Cardiac fibroblast (primary cell): ENCODE measurements at regions not wholly inside any gene's neighbourhood (a gene's known extent, or its start where the extent isn't known, plus 50 kb on each side); places are given as distances from the start of the nearest gene placed in this dataset.

Experiments used
- DNase-seq, 2 donors: peaks; one replicate each; pipeline versions ENCODE4 v3.0.0 to v3.0.0-alpha.2; 2010; ENCODE audit warnings: low read depth in 2 of 2
- H3K4me3 ChIP-seq, 2 donors: replicated peaks in 1 of 2; 1 replicate in 1 of 2; 2 replicates in 1 of 2; pipeline ENCODE4 v1.5.1; 2011; ENCODE audit warnings: low read depth in 2 of 2, low read length in 2 of 2, mild to moderate bottlenecking in 2 of 2, moderate library complexity in 1 of 2
- TF ChIP-seq, protein P1 (sequence below): IDR thresholded peaks from one replicate; pipeline ENCODE4 v1.5.1; 2011; ENCODE audit warnings: low read depth, mild to moderate bottlenecking, low read length, inconsistent platforms

DNA sequence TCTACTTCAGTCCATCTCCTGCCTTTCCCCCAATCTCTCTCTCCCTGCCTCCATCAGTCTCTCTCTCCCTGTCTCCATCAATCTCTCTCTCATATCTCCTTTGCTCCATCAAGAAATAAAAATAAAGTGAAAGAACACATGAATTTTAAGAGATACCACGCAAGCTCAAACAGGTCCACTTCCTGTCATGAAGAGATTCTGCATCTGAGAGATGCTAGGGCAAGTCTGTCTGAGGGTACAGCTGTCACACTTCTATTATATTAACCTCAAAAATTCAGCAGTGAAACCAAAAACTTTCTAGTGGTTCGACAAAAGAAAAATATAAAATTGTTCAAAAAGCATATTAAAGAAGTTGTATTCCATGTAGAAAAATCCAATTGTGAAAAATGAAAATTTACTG lies 296.8 kb upstream of the RSPO3 start:
- TF ChIP-seq, protein P1, sequence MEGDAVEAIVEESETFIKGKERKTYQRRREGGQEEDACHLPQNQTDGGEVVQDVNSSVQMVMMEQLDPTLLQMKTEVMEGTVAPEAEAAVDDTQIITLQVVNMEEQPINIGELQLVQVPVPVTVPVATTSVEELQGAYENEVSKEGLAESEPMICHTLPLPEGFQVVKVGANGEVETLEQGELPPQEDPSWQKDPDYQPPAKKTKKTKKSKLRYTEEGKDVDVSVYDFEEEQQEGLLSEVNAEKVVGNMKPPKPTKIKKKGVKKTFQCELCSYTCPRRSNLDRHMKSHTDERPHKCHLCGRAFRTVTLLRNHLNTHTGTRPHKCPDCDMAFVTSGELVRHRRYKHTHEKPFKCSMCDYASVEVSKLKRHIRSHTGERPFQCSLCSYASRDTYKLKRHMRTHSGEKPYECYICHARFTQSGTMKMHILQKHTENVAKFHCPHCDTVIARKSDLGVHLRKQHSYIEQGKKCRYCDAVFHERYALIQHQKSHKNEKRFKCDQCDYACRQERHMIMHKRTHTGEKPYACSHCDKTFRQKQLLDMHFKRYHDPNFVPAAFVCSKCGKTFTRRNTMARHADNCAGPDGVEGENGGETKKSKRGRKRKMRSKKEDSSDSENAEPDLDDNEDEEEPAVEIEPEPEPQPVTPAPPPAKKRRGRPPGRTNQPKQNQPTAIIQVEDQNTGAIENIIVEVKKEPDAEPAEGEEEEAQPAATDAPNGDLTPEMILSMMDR, result no peak
- DNase-seq, result no peak
- no peak overlapping the region for H3K4me3 ChIP-seq

DNA sequence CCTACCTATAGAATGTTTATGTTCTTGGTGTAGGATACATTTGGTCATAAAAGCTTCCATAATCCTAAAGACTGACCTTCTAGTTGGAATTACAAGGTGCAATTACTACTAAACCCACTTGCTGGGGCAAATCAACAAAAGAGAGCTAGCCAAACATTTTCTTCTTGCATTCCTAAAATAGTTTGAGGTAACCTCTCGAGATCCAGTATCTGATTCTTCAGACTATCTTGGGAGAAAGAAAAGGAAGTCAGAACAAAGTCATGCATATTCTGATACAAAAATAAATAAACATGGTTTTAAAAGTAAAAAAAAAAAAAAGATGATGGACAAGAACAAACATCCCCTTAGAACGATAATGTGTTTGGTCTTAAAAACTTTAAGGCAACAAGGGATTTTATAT lies 294.2 kb upstream of the RSPO3 start:
- no peak for DNase-seq
- no peak overlapping the region for H3K4me3 ChIP-seq

DNA sequence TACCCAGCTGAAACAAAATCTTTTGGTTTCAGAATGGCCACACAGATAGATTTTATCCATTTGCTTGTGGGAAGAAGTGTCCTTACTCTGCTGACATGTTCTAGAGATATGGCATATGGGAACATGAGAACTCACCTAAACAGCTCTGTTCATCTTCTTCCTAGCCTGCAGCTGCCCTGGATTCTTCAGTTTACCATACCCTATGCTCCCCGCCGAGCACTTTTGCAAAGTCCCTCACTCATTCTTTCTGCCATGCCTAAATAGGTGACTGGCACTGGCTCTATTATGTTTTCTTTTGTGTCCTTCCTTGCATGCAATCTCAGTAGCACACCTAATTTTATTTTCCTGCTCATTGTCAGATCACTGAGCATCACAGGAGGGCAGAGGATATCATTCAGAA lies 293.7 kb upstream of the RSPO3 start:
- TF ChIP-seq, protein P1, result no peak
- H3K4me3 ChIP-seq, result no peak overlapping the region
- no peak for DNase-seq

More for the DNA sequence above, 294.2 kb upstream of the RSPO3 start:
- TF ChIP-seq, protein P1, result no peak

DNA sequence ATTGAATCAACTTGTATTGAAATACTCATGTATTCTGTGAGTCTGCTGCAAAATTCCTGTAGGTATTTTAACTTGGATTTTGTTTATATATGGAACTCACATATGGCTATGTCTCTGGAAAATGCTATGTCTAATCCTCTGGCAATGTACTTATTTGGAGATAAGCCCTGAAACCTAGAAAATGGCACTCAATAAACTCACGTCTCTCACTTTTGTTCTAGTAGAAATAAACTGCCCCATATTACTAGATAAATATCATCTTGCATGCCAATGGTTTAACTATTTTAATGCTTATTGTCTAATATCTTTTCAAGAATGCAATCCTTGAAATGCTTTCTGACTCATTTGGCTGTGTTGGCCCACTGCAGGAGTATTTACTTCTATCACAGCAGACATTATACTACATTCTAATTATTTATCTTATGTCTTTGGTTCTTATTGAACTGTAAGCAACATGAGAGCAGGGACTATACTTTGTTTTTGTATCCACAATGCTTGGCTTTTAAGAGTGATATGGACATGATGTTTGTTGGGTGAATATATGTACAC lies 292.2 kb upstream of the RSPO3 start:
- no peak overlapping the region for H3K4me3 ChIP-seq
- peak in 1 of 2 donors; percentile 30 for DNase-seq
- TF ChIP-seq, protein P1, result no peak

DNA sequence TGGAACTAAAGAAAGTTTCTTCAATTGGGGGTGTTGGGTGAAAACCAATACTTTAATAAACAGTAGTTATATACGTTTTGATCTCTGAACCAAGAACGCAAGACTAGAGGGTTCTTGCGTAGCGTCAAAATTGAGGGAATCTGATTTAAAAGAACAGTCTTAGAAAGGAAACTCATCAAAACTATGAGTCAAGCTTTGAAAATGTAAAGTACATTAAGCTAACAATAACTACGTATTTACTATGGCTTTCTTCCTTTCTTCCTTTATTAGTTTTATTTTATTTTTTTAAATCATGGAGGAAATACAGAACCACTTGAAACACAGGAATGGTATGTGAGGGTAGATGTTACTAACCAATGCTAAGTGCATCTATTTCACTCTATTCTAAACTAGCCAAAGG lies 287.0 kb upstream of the RSPO3 start:
- no peak overlapping the region for H3K4me3 ChIP-seq
- TF ChIP-seq, protein P1, result no peak
- peak in 1 of 2 donors; percentile 26 for DNase-seq

DNA sequence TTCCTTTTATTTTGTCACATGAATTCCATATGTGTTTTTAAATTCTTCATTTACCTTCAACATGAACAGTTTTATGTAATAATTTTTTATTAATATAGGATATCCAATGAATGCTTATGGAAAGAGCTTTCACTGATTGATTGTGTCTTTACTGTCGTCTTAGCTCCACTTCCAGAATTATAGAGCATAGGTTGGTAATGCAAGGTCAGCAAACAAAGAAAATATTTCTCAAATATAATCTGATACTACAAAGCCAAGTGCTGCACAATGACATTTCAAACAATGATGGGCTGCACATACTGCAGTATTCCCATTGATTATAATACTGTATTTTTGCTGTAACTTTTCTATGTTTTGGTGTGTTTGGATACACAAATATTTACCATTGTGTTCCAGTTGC lies 275.7 kb upstream of the RSPO3 start:
- no peak overlapping the region for H3K4me3 ChIP-seq
- no peak for DNase-seq
- TF ChIP-seq, protein P1, result no peak

DNA sequence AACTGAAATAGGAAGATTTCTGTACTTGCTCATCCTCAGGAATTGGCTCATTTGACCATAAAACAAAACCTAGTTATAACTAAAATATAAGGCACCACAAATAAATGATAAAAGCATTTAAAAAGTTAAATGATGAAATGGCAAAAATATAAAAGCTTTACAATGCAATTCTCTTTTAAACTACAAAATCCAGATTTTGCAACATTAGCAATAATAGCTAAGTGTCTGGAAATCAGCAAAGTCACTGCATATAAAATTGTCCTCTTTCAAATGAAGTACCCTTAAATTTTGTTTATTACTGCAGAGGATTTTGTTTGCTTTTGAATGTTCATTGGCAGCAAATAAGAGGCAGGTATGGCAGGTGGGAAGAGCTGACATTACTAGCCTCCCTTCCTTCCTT lies 270.4 kb upstream of the RSPO3 start:
- H3K4me3 ChIP-seq, result no peak overlapping the region
- no peak for DNase-seq
- TF ChIP-seq, protein P1, result no peak
